HUES64 (cell line): ENCODE measurements at regions not wholly inside any gene's neighbourhood (a gene's known extent, or its start where the extent isn't known, plus 50 kb on each side); places are given as distances from the start of the nearest gene placed in this dataset.

Source experiments
- H3K27ac ChIP-seq: 2 replicates; pipeline ENCODE4 v1.7.0; 2013; ENCODE audit warnings: low read depth, low read length, inconsistent platforms
- H3K27me3 ChIP-seq: 2 replicates; pipeline ENCODE4 v1.6.1; 2013; ENCODE audit warnings: mild to moderate bottlenecking, low read length; ENCODE audit not compliant: insufficient read depth
- H3K36me3 ChIP-seq: 2 replicates; pipeline ENCODE4 v1.6.1; 2013; ENCODE audit warnings: mild to moderate bottlenecking, low read length; ENCODE audit not compliant: insufficient read depth
- H3K4me1 ChIP-seq: 2 replicates; pipeline ENCODE4 v1.6.1; 2013; ENCODE audit warnings: mild to moderate bottlenecking, low read length, moderate library complexity; ENCODE audit not compliant: insufficient read depth
- H3K4me3 ChIP-seq: 2 replicates; pipeline ENCODE4 v1.5.1; 2013; ENCODE audit warnings: mild to moderate bottlenecking, low read length, moderate library complexity
- H3K9ac ChIP-seq: 2 replicates; pipeline ENCODE4 v1.6.1; 2013; ENCODE audit warnings: mild to moderate bottlenecking, low read depth, low read length
- H3K9me3 ChIP-seq: 2 replicates; pipeline ENCODE4 v1.6.1; 2013; ENCODE audit warnings: low read depth, low read length; ENCODE audit not compliant: insufficient read depth
- WGBS: fragments of 150-250, 120-280 bp; methylation state at CpG from one replicate; pipeline ENCODE4 v1.1.7; 2013; ENCODE audit warnings: missing lambda C conversion rate; 5-methylcytosine and 5-hydroxymethylcytosine counted together

GRCh38 chr3:168295027-168295426 lies 199.3 kb upstream of the GOLIM4 start:
- Histone ChIP-seq H3K4me3 (no peak overlapping the region), H3K4me1 (0 out of 2 replicates have a peak, but pooled peaks cover 8% of the 10 kb centered on the region), H3K27ac (no peak overlapping the region), H3K27me3 (no peaks in the 10 kb centered on the region), H3K9ac (no peak overlapping the region), H3K9me3 (no peaks in the 10 kb centered on the region), H3K36me3 (no peaks in the 10 kb centered on the region)
- WGBS: 79% methylated on average over 1 of the region's 1 CpG

- no peaks in the 10 kb centered on the region for H3K27me3 ChIP-seq
- H3K4me1 ChIP-seq: peaks cover 23% of the 10 kb centered on the region
Measured at GRCh38 chr3:168292296-168292695, 196.6 kb upstream of the GOLIM4 start.

GRCh38 chr3:168289471-168290008 lies 193.8 kb upstream of the GOLIM4 start:
- no peaks in the 10 kb centered on the region for H3K9me3 ChIP-seq
- H3K4me1 ChIP-seq: peaks cover 26% of the 10 kb centered on the region
- WGBS: 94% methylated on average over 4 of the region's 4 CpGs
- no peak overlapping the region for H3K27ac ChIP-seq
- H3K4me3 ChIP-seq: no peak overlapping the region
- H3K36me3 ChIP-seq: no peaks in the 10 kb centered on the region
- H3K27me3 ChIP-seq: no peaks in the 10 kb centered on the region
- H3K9ac ChIP-seq: no peak overlapping the region

More at GRCh38 chr3:168292296-168292695, 196.6 kb upstream of the GOLIM4 start:
- Histone ChIP-seq H3K36me3 (no peaks in the 10 kb centered on the region), H3K9me3 (no peaks in the 10 kb centered on the region), H3K27ac (no peak overlapping the region), H3K4me3 (no peak overlapping the region), H3K9ac (no peak overlapping the region)

GRCh38 chr3:168288511-168289401 lies 193.0 kb upstream of the GOLIM4 start:
- H3K27ac ChIP-seq: no peak overlapping the region
- H3K4me1 ChIP-seq: peaks cover 26% of the 10 kb centered on the region
- no peaks in the 10 kb centered on the region for H3K27me3 ChIP-seq
- H3K4me3 ChIP-seq: no peak overlapping the region
- WGBS: 88% methylated on average over 5 of the region's 5 CpGs
- H3K9me3 ChIP-seq: no peaks in the 10 kb centered on the region
- H3K9ac ChIP-seq: no peak overlapping the region
- H3K36me3 ChIP-seq: no peaks in the 10 kb centered on the region

GRCh38 chr3:168285506-168285905 lies 189.8 kb upstream of the GOLIM4 start:
- H3K27ac ChIP-seq: no peak overlapping the region
- H3K36me3 ChIP-seq: no peaks in the 10 kb centered on the region
- H3K4me3 ChIP-seq: no peak overlapping the region
- H3K4me1 ChIP-seq: peaks cover 21% of the 10 kb centered on the region
- WGBS: 88% methylated on average over 2 of the region's 2 CpGs
- no peaks in the 10 kb centered on the region for H3K27me3 ChIP-seq
- H3K9ac ChIP-seq: no peak overlapping the region
- no peaks in the 10 kb centered on the region for H3K9me3 ChIP-seq

GRCh38 chr3:168284728-168285127 lies 189.0 kb upstream of the GOLIM4 start:
- Histone ChIP-seq H3K9me3 (no peaks in the 10 kb centered on the region), H3K9ac (no peak overlapping the region), H3K27me3 (no peaks in the 10 kb centered on the region), H3K4me3 (no peak overlapping the region), H3K27ac (no peak overlapping the region), H3K36me3 (no peaks in the 10 kb centered on the region), H3K4me1 (peaks cover 21% of the 10 kb centered on the region)
- 95% methylated on average over 5 of the region's 5 CpGs for WGBS

- peaks cover 31% of the 10 kb centered on the region for H3K4me1 ChIP-seq
- no peak overlapping the region for H3K4me3 ChIP-seq
- no peak overlapping the region for H3K9ac ChIP-seq
- H3K27me3 ChIP-seq: no peaks in the 10 kb centered on the region
- no peak overlapping the region for H3K27ac ChIP-seq
- 38% methylated on average over 3 of the region's 3 CpGs for WGBS
- no peaks in the 10 kb centered on the region for H3K36me3 ChIP-seq
- H3K9me3 ChIP-seq: no peaks in the 10 kb centered on the region
Measured at GRCh38 chr3:168275662-168276061, 179.9 kb upstream of the GOLIM4 start.

GRCh38 chr3:168273917-168274316 lies 178.2 kb upstream of the GOLIM4 start:
- Histone ChIP-seq H3K4me3 (no peak overlapping the region), H3K27me3 (no peaks in the 10 kb centered on the region), H3K4me1 (peaks cover 31% of the 10 kb centered on the region), H3K27ac (no peak overlapping the region), H3K9ac (no peak overlapping the region), H3K36me3 (no peaks in the 10 kb centered on the region), H3K9me3 (no peaks in the 10 kb centered on the region)
- WGBS: 100% methylated on average over 1 of the region's 2 CpGs

- WGBS: 96% methylated on average over 2 of the region's 2 CpGs
- Histone ChIP-seq H3K27me3 (no peaks in the 10 kb centered on the region), H3K27ac (no peak overlapping the region; the same call in 1 of the 2 replicates), H3K9ac (no peak overlapping the region), H3K9me3 (no peaks in the 10 kb centered on the region), H3K4me3 (no peak overlapping the region), H3K4me1 (peaks cover 35% of the 10 kb centered on the region), H3K36me3 (no peaks in the 10 kb centered on the region)
Measured at GRCh38 chr3:168273036-168273435, 177.3 kb upstream of the GOLIM4 start.

- H3K9me3 ChIP-seq: no peaks in the 10 kb centered on the region
- peak overlapping the region; percentile 31; the same call in 1 of the 2 replicates for H3K9ac ChIP-seq
- peak overlapping the region; percentile 32 for H3K27ac ChIP-seq
- H3K4me1 ChIP-seq: peaks cover 35% of the 10 kb centered on the region
- 60% methylated on average over 1 of the region's 1 CpG for WGBS
- H3K27me3 ChIP-seq: no peaks in the 10 kb centered on the region
- no peak overlapping the region for H3K4me3 ChIP-seq
- no peaks in the 10 kb centered on the region for H3K36me3 ChIP-seq
Measured at GRCh38 chr3:168272343-168272985, 176.7 kb upstream of the GOLIM4 start.

- Histone ChIP-seq H3K9me3 (no peaks in the 10 kb centered on the region), H3K9ac (peak overlapping the region; percentile 31; the same call in 1 of the 2 replicates), H3K4me1 (peaks cover 35% of the 10 kb centered on the region), H3K4me3 (no peak overlapping the region), H3K36me3 (no peaks in the 10 kb centered on the region), H3K27me3 (no peaks in the 10 kb centered on the region), H3K27ac (peak overlapping the region; percentile 32; the same call in 1 of the 2 replicates)
- 17% methylated on average over 1 of the region's 2 CpGs for WGBS
Measured at GRCh38 chr3:168271932-168272331, 176.2 kb upstream of the GOLIM4 start.
